ENCODE measurements at regions not wholly inside any gene's neighbourhood (a gene's known extent, or its start where the extent isn't known, plus 50 kb on each side); places are given as distances from the start of the nearest gene placed in this dataset.

DNA sequence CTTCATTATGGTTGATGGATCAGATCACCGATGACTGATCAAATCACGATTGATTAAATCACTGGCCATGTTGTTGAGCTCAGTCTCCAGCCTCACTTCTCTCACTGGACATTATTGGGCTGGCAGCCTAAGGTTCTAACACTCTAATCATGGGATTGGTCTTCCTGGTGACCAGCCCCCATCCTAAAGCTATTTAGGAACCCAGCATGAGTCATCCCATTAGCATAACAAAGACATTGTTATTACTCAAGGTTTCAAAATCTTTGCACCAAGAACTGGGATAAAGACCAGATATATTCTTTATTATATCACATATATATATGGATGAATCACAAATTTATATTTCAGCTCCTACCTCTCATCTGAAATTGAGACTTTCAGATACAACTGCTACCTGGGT, 272.1 kb upstream of the IL12B start:
- Histone ChIP-seq H3K9me3 (ENCODE audit: control insufficient read depth in 2 of 2, low read length in 2 of 2) (no peaks in the 10 kb centered on the region), H3K4me3 (ENCODE audit: low read depth, low read length) (no peak overlapping the region), H3K36me3 (ENCODE audit: control insufficient read depth, insufficient read depth, low read length) (no peaks in the 10 kb centered on the region), H3K27ac (ENCODE audit: insufficient read depth, low read length, poor library complexity, severe bottlenecking) (no peak overlapping the region), H3K27me3 (ENCODE audit: control insufficient read depth, insufficient read depth, low read length) (no peaks in the 10 kb centered on the region), H3K4me1 (ENCODE audit: control insufficient read depth, insufficient read depth, low read length, poor library complexity, severe bottlenecking) (no peaks in the 10 kb centered on the region)
- ATAC-seq (ENCODE audit: low read depth in 2 of 2) (no peak), DNase-seq (no peak)
- peaks cover 0 to 3% (median 0%) of the 10 kb centered on the region in 4 donors for H3K4me1 Mint-ChIP-seq
- peaks cover 3 to 21% (median 7%) of the 10 kb centered on the region in 7 donors for H3K9me3 Mint-ChIP-seq
- no peak overlapping the region for H3K4me3 Mint-ChIP-seq
- H3K36me3 Mint-ChIP-seq = peaks cover 3% of the 10 kb centered on the region
- peaks cover 10% of the 10 kb centered on the region for H3K27me3 Mint-ChIP-seq
- no peak overlapping the region for H3K27ac Mint-ChIP-seq

DNA sequence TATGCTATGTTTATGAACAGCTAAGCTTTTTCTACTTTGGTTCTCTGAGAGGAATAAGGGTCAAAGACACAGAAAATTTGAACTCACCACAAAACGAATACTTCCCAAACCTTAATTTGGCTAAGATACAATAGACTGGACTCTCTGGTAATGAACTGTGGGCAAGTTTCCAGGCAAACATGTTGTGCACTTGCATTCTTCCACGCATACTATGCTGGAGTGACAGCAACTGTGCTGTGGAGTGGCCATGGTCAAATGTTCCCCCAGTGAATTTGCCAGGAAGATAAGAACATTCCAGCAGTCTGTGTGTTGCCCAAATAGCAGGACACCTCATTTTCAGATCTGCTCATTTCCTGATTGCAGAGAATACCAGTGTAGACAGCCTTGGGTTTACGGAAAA, 275.3 kb upstream of the IL12B start:
- Mint-ChIP-seq H3K27ac (no peak overlapping the region), H3K4me1 (peaks cover 0 to 3% (median 0%) of the 10 kb centered on the region in 4 donors), H3K27me3 (peaks cover 9% of the 10 kb centered on the region), H3K4me3 (no peak overlapping the region), H3K9me3 (peaks cover 2 to 19% (median 5%) of the 10 kb centered on the region in 7 donors), H3K36me3 (no peaks in the 10 kb centered on the region)
- H3K27me3 ChIP-seq (ENCODE audit: control insufficient read depth, insufficient read depth, low read length) = peaks cover 4% of the 10 kb centered on the region
- H3K4me1 ChIP-seq (ENCODE audit: control insufficient read depth, insufficient read depth, low read length, poor library complexity, severe bottlenecking) = no peaks in the 10 kb centered on the region
- DNase-seq = no peak
- H3K36me3 ChIP-seq (ENCODE audit: control insufficient read depth, insufficient read depth, low read length) = no peaks in the 10 kb centered on the region
- no peak overlapping the region for H3K4me3 ChIP-seq (ENCODE audit: low read depth, low read length)
- no peaks in the 10 kb centered on the region for H3K9me3 ChIP-seq (ENCODE audit: control insufficient read depth in 2 of 2, low read length in 2 of 2)
- no peak for ATAC-seq (ENCODE audit: low read depth in 2 of 2)
- no peak overlapping the region for H3K27ac ChIP-seq (ENCODE audit: insufficient read depth, low read length, poor library complexity, severe bottlenecking)

DNA sequence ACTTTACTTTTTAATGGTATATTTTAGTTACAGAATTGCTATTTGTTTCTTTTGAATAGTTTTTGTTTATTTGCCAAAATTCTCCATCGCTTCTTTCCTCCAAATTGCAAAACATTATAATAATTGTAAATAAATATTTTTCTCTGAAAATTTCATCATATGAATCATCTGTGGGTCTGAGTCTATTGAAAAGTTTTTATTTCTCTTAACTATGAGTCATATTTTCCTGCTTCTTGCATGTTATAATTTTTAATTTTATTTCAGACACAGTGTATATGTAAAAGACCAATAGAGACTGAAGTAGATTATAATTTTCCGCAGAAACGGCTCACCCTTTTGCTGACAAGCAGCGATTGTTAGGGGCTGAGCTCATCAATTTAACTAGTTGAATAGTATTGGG, 279.1 kb upstream of the IL12B start:
- Histone ChIP-seq H3K27ac (ENCODE audit: insufficient read depth, low read length, poor library complexity, severe bottlenecking) (no peak overlapping the region), H3K4me1 (ENCODE audit: control insufficient read depth, insufficient read depth, low read length, poor library complexity, severe bottlenecking) (no peaks in the 10 kb centered on the region), H3K9me3 (ENCODE audit: control insufficient read depth in 2 of 2, low read length in 2 of 2) (no peaks in the 10 kb centered on the region), H3K36me3 (ENCODE audit: control insufficient read depth, insufficient read depth, low read length) (no peaks in the 10 kb centered on the region), H3K4me3 (ENCODE audit: low read depth, low read length) (no peak overlapping the region), H3K27me3 (ENCODE audit: control insufficient read depth, insufficient read depth, low read length) (peaks cover 4% of the 10 kb centered on the region)
- ATAC-seq (ENCODE audit: low read depth in 2 of 2) (no peak), DNase-seq (no peak)
- Mint-ChIP-seq H3K4me3 (no peak overlapping the region), H3K36me3 (no peaks in the 10 kb centered on the region), H3K4me1 (no peaks in the 10 kb centered on the region), H3K27me3 (peaks cover 9% of the 10 kb centered on the region), H3K27ac (no peak overlapping the region), H3K9me3 (peaks cover 0 to 4% (median 0%) of the 10 kb centered on the region in 7 donors)

DNA sequence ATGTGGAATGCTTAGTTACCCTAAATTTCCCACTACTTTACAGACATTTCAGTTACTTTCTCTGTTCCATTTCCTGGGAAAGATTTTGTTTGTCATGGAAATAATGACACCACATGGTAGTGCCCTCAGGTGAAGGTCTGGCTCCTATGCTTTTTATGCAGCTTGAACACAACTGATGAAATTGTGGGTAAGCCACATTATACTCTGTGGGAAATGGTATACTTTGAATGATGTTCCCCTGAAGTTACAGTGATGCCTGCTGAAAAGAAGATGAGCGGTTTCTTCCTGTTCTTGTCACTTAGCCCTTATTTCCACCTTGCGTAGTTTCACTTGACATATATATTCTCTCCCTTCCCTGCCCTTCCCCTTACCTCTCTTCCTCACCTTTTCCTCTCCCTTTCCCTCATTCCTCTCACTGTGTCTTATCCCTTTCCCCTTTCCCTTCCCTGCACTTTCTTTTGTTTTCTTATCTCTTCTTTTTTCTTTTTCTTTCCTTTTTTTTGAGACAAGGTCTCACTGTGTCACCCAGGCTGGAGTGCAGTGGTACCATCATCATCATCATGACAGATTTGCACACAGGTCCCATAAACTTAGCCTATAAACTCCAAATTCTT, 280.8 kb upstream of the IL12B start:
- Histone ChIP-seq H3K4me3 (ENCODE audit: low read depth, low read length) (no peak overlapping the region), H3K27ac (ENCODE audit: insufficient read depth, low read length, poor library complexity, severe bottlenecking) (no peak overlapping the region), H3K36me3 (ENCODE audit: control insufficient read depth, insufficient read depth, low read length) (no peaks in the 10 kb centered on the region), H3K4me1 (ENCODE audit: control insufficient read depth, insufficient read depth, low read length, poor library complexity, severe bottlenecking) (no peaks in the 10 kb centered on the region), H3K9me3 (ENCODE audit: control insufficient read depth in 2 of 2, low read length in 2 of 2) (no peaks in the 10 kb centered on the region), H3K27me3 (ENCODE audit: control insufficient read depth, insufficient read depth, low read length) (peaks cover 4% of the 10 kb centered on the region)
- no peak overlapping the region for H3K4me3 Mint-ChIP-seq
- ATAC-seq (ENCODE audit: low read depth in 2 of 2) (no peak), DNase-seq (no peak)
- H3K9me3 Mint-ChIP-seq = peaks cover 0 to 4% (median 0%) of the 10 kb centered on the region in 7 donors
- H3K27me3 Mint-ChIP-seq = peaks cover 9% of the 10 kb centered on the region
- no peaks in the 10 kb centered on the region for H3K36me3 Mint-ChIP-seq
- H3K4me1 Mint-ChIP-seq = no peaks in the 10 kb centered on the region
- H3K27ac Mint-ChIP-seq = no peak overlapping the region

DNA sequence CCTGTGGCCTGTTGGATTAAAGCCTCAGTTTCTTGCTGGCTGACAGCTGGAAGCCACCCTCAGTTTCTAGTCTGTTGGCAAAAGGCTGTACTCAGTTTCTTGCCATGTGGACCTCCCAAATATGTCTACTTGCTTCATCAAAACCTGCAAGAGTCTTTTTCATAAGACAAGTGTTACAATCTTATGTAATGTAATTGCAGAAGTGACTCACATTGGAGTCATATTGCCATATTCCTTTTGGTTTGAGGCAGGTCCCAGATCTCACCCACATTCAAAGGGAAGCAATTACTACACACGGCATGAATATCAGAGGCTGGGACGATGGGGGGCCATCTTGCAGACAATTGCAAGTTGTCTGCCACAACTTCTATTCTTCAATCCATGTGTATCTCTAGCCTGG, 286.7 kb upstream of the IL12B start:
- no peaks in the 10 kb centered on the region for H3K27me3 ChIP-seq (ENCODE audit: control insufficient read depth, insufficient read depth, low read length)
- H3K36me3 ChIP-seq (ENCODE audit: control insufficient read depth, insufficient read depth, low read length) = no peaks in the 10 kb centered on the region
- H3K4me1 ChIP-seq (ENCODE audit: control insufficient read depth, insufficient read depth, low read length, poor library complexity, severe bottlenecking) = no peaks in the 10 kb centered on the region
- Mint-ChIP-seq H3K9me3 (peaks cover 0 to 11% (median 4%) of the 10 kb centered on the region in 7 donors), H3K27me3 (no peaks in the 10 kb centered on the region), H3K36me3 (no peaks in the 10 kb centered on the region), H3K27ac (no peak overlapping the region), H3K4me3 (no peak overlapping the region), H3K4me1 (no peaks in the 10 kb centered on the region)
- ATAC-seq (ENCODE audit: low read depth in 2 of 2) (no peak), DNase-seq (no peak)
- no peaks in the 10 kb centered on the region for H3K9me3 ChIP-seq (ENCODE audit: control insufficient read depth in 2 of 2, low read length in 2 of 2)
- no peak overlapping the region for H3K27ac ChIP-seq (ENCODE audit: insufficient read depth, low read length, poor library complexity, severe bottlenecking)
- no peak overlapping the region for H3K4me3 ChIP-seq (ENCODE audit: low read depth, low read length)

DNA sequence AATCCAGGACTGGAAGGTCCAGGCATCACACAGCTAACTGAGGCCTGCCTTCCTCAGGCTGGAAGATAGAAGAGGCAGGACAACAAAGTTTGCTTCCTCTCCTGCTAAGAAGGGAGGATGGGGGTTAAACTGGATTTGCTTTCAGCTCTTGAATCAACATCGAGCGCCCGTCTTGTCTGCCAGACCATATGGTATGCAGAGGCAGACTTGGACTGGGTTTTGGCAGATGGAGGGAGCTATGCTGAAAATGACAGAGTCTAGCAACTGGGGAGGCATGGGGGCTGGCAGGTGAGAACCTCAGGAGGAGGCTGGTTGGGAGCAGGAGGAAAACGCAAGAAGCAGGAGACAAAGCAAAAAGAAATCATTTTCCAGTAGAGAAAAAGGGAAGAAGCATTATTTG, 289.5 kb upstream of the IL12B start:
- no peaks in the 10 kb centered on the region for H3K4me1 ChIP-seq (ENCODE audit: control insufficient read depth, insufficient read depth, low read length, poor library complexity, severe bottlenecking)
- Mint-ChIP-seq H3K27me3 (peaks cover 5% of the 10 kb centered on the region), H3K4me3 (no peak overlapping the region)

DNA sequence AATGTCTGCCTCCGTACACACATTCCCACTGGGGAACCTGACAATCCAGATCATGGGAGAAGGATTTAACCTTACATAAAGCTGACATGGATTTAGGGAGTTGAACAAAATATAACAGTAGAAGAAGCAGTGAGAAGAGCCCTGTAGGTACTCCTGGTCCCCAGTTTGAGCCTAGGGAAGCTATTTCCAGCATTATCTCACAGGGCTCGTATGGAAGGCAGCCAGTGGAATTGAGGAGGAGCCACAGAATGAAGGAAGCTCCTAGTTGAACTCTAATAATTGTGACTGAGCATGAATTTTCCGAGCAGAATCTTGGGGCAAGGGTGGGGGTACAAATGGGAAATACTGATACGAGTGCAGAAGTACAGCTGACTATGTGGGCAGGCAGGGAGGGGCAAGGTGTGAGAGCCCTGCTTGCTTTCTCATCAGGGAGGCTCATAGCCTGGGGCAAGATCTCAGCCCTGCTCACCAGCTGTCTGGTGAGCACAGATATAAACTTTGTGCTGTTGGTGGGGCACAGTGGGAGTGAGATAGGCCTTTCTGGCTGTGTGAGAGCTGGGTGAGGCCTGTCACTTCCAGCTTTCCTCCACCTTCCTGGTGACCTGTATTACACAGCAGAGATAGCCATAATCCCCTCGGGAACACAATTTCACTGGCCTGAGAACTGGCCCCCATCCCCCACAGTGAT, 290.7 kb upstream of the IL12B start:
- DNase-seq (no peak), ATAC-seq (ENCODE audit: low read depth in 2 of 2) (no peak)
- no peak overlapping the region for H3K27ac ChIP-seq (ENCODE audit: insufficient read depth, low read length, poor library complexity, severe bottlenecking)
- H3K4me3 ChIP-seq (ENCODE audit: low read depth, low read length) = no peak overlapping the region
- H3K36me3 ChIP-seq (ENCODE audit: control insufficient read depth, insufficient read depth, low read length) = no peaks in the 10 kb centered on the region
- no peaks in the 10 kb centered on the region for H3K4me1 ChIP-seq (ENCODE audit: control insufficient read depth, insufficient read depth, low read length, poor library complexity, severe bottlenecking)
- Mint-ChIP-seq H3K36me3 (no peaks in the 10 kb centered on the region), H3K4me3 (no peak overlapping the region), H3K27me3 (peaks cover 5% of the 10 kb centered on the region), H3K27ac (no peak overlapping the region), H3K4me1 (no peaks in the 10 kb centered on the region), H3K9me3 (peaks cover 0 to 19% (median 8%) of the 10 kb centered on the region in 7 donors)
- peaks cover 2 to 9% of the 10 kb centered on the region in 2 experiments for H3K9me3 ChIP-seq (ENCODE audit: control insufficient read depth in 2 of 2, low read length in 2 of 2)
- H3K27me3 ChIP-seq (ENCODE audit: control insufficient read depth, insufficient read depth, low read length) = no peaks in the 10 kb centered on the region

More for the DNA sequence above, 289.5 kb upstream of the IL12B start:
- Histone ChIP-seq H3K4me3 (ENCODE audit: low read depth, low read length) (no peak overlapping the region), H3K27me3 (ENCODE audit: control insufficient read depth, insufficient read depth, low read length) (no peaks in the 10 kb centered on the region), H3K27ac (ENCODE audit: insufficient read depth, low read length, poor library complexity, severe bottlenecking) (no peak overlapping the region), H3K36me3 (ENCODE audit: control insufficient read depth, insufficient read depth, low read length) (no peaks in the 10 kb centered on the region), H3K9me3 (ENCODE audit: control insufficient read depth in 2 of 2, low read length in 2 of 2) (peaks cover 2 to 9% of the 10 kb centered on the region in 2 experiments)
- H3K9me3 Mint-ChIP-seq = peaks cover 0 to 19% (median 7%) of the 10 kb centered on the region in 7 donors
- no peak overlapping the region for H3K27ac Mint-ChIP-seq
- no peaks in the 10 kb centered on the region for H3K4me1 Mint-ChIP-seq
- DNase-seq (no peak), ATAC-seq (ENCODE audit: low read depth in 2 of 2) (no peak)
- H3K36me3 Mint-ChIP-seq = no peaks in the 10 kb centered on the region

DNA sequence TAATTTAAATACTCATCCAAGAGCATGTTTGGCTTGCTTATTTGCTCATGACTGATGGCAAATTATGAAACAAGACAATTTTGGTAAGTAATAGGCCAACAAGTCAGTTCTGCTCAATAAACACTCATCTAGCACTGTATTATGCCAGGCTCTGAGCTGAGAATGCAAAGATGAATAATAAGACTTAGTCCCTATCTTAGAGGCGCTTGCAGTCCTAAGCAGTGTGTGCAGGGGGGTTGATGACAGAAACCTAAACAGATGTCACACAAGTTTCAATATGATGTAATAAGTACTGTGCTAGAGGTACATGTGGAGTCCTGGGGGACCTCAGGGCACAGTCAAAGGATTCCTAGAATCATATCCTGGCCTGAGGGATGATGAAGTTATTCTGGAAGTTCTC, 287.6 kb upstream of the ADRA1B start:
- Mint-ChIP-seq H3K9me3 (peaks cover 0 to 9% (median 0%) of the 10 kb centered on the region in 7 donors), H3K27me3 (peaks cover 5% of the 10 kb centered on the region), H3K27ac (no peak overlapping the region), H3K36me3 (no peaks in the 10 kb centered on the region), H3K4me1 (no peaks in the 10 kb centered on the region), H3K4me3 (no peak overlapping the region)
- ATAC-seq (ENCODE audit: low read depth in 2 of 2) (no peak), DNase-seq (no peak)
- H3K27me3 ChIP-seq (ENCODE audit: control insufficient read depth, insufficient read depth, low read length) = no peaks in the 10 kb centered on the region
- no peak overlapping the region for H3K4me3 ChIP-seq (ENCODE audit: low read depth, low read length)
- H3K36me3 ChIP-seq (ENCODE audit: control insufficient read depth, insufficient read depth, low read length) = no peaks in the 10 kb centered on the region
- H3K9me3 ChIP-seq (ENCODE audit: control insufficient read depth in 2 of 2, low read length in 2 of 2) = no peaks in the 10 kb centered on the region
- no peaks in the 10 kb centered on the region for H3K4me1 ChIP-seq (ENCODE audit: control insufficient read depth, insufficient read depth, low read length, poor library complexity, severe bottlenecking)
- H3K27ac ChIP-seq (ENCODE audit: insufficient read depth, low read length, poor library complexity, severe bottlenecking) = no peak overlapping the region

All from CD4-positive, CD25-positive, alpha-beta regulatory T cell (primary cell).